Suprapubic skin (tissue), 4 donors: ENCODE measurements at regions not wholly inside any gene's neighbourhood (a gene's known extent, or its start where the extent isn't known, plus 50 kb on each side); places are given as distances from the start of the nearest gene placed in this dataset.

Source experiments
- EP300 ChIP-seq: sonication (generic); formaldehyde crosslinking; IDR thresholded peaks from one replicate; pipeline ENCODE4 v1.6.1; 2017; ENCODE audit warnings: antibody characterized with exemption
- POLR2A ChIP-seq, 2 donors: fragments of 450-650 bp; IDR thresholded peaks; one replicate each; pipeline ENCODE4 v1.6.1; 2017; ENCODE audit warnings: antibody characterized with exemption in 2 of 2, mild to moderate bottlenecking in 2 of 2, moderate library complexity in 2 of 2
- POLR2AphosphoS5 ChIP-seq, 3 donors: sonication (generic); formaldehyde crosslinking; IDR thresholded peaks; one replicate each; pipeline ENCODE4 v1.6.1; 2017; ENCODE audit warnings: antibody characterized with exemption in 3 of 3
- TF ChIP-seq, protein P1 (sequence below), 2 donors: fragments of 200-600 bp in 1 of 2; fragments of 450-650 bp in 1 of 2; sonication (generic) in 1 of 2; IDR thresholded peaks; one replicate each; pipeline ENCODE4 v1.5.1; 2016 to 2019; ENCODE audit warnings: antibody characterized with exemption in 2 of 2, mild to moderate bottlenecking in 1 of 2, moderate library complexity in 1 of 2

DNA sequence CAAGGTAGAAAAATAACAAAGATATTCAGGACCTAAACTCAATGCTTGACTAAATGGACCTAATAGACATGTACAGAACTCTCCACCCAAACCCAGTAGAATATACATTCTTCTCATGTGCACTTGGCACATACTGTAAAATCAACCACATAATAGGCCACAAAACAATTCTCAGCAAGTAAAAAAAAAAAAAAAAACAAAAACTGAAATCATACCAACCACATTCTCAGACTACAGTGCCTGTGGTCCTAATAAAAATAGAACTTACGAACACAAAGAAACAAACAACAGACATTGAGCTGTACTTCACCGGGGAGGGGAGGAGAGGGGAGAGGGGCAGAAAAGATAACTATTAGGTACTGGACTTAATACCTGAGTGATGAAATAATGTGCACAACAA, 114.1 kb upstream of the CD180 start:
- TF ChIP-seq, protein P1, sequence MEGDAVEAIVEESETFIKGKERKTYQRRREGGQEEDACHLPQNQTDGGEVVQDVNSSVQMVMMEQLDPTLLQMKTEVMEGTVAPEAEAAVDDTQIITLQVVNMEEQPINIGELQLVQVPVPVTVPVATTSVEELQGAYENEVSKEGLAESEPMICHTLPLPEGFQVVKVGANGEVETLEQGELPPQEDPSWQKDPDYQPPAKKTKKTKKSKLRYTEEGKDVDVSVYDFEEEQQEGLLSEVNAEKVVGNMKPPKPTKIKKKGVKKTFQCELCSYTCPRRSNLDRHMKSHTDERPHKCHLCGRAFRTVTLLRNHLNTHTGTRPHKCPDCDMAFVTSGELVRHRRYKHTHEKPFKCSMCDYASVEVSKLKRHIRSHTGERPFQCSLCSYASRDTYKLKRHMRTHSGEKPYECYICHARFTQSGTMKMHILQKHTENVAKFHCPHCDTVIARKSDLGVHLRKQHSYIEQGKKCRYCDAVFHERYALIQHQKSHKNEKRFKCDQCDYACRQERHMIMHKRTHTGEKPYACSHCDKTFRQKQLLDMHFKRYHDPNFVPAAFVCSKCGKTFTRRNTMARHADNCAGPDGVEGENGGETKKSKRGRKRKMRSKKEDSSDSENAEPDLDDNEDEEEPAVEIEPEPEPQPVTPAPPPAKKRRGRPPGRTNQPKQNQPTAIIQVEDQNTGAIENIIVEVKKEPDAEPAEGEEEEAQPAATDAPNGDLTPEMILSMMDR (IDR thresholded peaks at IDR 0.05) = no peak
- TF ChIP-seq EP300 (no peak), POLR2A (IDR thresholded peaks at IDR 0.05) (no peak), POLR2AphosphoS5 (IDR thresholded peaks at IDR 0.05) (no peak)
